ENCODE measurements at regions not wholly inside any gene's neighbourhood (a gene's known extent, or its start where the extent isn't known, plus 50 kb on each side); places are given as distances from the start of the nearest gene placed in this dataset.

- DNase-seq, result no peak
Observed at GRCh38 chr2:16869711-16870110, 204.1 kb upstream of the CYRIA start.

GRCh38 chr2:16862471-16862870 is 196.8 kb upstream of the CYRIA start:
- no peak for DNase-seq

DNA sequence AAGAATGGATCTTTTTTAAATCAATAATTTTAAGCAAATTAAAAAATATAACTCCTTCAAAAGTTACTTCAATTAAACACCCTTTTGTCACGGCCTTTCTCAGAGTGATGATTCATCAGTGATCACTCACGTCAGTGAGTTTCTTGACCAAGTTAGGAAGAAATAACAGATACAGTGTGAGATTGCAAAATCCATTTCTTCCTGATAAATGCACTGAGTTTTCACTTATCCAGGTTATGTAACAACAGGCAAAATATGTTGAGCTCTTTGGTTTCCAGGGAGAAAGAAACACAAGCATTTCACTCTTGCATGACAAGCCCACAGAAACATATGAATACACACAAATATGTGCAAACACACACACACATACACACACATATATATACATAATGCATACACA is 195.9 kb upstream of the CYRIA start:
- DNase-seq, result no peak

GRCh38 chr2:16861111-16861510 is 195.5 kb upstream of the CYRIA start:
- no peak for DNase-seq

GRCh38 chr2:16860627-16861026 is 195.0 kb upstream of the CYRIA start:
- no peak for DNase-seq

- DNase-seq, result no peak
Observed at GRCh38 chr2:16855183-16855582, 189.5 kb upstream of the CYRIA start.

- no peak for DNase-seq
Observed at GRCh38 chr2:16853088-16853487, 187.5 kb upstream of the CYRIA start.

DNA sequence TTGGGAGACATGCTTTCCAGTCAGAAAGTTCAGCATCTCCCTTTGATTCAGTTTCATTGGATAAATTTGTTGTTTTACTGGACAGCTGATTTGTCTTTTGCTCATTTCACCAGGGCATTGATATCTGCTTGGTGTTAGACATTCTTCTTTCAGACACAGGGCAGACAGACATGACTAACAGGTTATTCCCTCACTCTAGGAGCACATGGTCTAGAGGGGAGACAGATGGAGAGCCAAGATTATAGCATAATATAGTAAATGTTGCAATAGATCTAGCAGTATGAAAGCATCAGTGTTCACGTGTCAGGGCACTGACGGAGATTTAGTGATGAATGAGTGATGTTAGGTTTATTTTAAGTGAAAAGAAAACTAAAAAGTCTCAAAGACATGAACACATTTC is 187.0 kb upstream of the CYRIA start:
- DNase-seq, result no peak

DNA sequence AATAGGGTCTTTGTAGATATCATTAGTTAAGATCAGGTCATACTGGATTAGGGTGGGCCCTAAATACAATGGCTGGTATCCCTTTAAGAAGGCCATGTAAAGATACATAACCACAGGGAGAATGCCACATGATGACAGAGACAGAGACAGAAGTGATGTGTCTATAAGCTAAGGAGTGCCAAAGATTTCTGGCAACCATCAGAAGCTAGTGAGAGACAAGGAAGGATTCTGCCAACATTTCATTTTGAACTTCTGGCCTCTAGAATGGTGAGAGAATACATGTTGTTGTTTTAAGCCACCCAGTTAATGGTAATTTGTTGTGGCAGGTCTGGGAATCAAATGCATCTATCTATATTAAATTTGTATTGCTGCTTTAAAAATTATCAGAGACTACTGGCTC is 185.5 kb upstream of the CYRIA start:
- no peak for DNase-seq

DNA sequence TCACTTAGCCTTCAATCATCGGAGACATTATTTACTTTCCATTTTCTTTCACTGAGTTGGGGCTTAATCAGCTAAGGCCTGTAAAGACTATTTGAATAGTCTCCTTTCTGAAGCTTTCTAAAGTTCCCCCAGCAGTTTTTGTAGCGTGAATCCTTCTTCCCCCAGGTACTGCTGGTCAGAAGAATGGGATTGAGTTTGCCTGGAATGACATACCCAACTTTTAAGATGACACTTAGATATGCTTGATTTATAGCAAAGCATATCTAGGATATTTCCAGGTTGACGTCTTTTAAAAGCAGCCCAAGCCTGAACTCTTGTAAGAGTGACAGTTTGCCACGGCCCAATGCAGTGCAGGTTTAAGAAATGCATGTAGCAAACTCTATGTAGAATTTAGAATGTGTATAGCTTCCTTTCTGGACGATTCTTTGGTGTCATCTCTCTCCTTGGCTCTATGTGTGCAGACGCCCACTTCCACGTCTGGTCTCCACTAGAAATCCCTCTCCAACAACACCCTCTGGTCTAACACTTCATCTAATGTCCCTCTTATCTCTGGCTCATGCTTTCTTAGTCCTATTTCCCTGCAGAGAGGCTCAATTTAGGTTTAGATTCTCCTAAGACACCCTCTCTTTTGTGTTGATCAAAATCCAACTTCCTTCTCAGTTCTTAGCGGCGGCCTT is 175.0 kb upstream of the CYRIA start:
- no peak for DNase-seq

DNA sequence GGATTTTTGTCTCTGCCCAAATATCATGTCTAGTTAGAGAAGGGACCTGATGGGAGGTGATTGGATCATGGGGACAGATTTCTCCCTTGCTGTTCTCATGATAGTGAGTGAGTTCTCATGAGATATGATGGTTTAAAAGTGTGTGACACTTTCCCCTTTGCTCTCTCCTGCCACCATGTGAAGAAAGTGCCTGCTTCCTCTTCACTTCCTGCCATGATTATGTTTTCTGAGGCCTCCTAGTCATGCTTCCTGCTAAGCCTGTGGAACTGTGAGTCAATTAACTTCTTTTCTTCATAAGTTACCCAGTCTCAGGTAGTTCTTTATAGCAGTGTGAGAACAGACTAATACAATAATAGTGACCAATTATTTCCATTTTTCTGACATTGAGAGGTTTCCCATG is 167.3 kb upstream of the CYRIA start:
- DNase-seq, result no peak

GRCh38 chr2:16828828-16829160 is 163.2 kb upstream of the CYRIA start:
- no peak for DNase-seq

- DNase-seq, result no peak
Observed at GRCh38 chr2:16828044-16828827, 162.6 kb upstream of the CYRIA start.

DNA sequence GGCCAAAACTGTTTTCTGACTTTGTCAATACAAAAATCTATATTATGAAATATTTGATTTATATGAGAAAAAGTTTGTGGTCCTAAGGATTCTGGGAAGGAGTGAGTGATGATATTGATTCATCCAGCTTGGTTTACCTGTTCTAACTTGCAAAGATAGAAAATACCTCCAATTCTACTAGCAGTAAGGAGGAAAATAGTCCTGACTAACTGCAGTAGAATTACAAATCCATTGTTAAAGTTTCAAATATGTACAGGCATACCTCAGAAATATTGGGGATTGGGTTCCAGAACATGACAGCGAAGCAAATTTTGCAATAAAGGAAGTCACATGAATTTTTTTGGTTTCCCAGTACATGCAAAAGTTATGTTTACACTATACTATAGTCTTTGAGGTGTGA is 158.8 kb upstream of the CYRIA start:
- no peak for DNase-seq

- DNase-seq, result no peak
Observed at GRCh38 chr2:16821692-16822091, 156.1 kb upstream of the CYRIA start.

DNA sequence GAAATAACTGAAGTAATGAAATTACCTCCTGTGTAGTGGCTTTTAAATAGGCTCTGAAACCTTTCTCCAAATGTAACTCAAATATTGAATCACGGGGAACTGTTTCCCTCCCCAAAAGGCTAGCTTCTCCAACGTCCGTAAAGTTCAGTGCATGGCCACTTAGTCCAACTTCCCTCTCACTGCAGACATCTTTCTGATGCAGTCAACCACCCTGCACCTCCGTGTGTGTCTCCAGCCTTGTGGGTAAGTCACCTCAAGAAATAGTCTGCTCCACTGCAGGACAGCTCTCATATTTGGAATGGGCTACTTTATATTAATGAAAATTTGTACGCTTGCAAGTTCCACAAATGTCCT is 152.5 kb upstream of the CYRIA start:
- no peak for DNase-seq

DNA sequence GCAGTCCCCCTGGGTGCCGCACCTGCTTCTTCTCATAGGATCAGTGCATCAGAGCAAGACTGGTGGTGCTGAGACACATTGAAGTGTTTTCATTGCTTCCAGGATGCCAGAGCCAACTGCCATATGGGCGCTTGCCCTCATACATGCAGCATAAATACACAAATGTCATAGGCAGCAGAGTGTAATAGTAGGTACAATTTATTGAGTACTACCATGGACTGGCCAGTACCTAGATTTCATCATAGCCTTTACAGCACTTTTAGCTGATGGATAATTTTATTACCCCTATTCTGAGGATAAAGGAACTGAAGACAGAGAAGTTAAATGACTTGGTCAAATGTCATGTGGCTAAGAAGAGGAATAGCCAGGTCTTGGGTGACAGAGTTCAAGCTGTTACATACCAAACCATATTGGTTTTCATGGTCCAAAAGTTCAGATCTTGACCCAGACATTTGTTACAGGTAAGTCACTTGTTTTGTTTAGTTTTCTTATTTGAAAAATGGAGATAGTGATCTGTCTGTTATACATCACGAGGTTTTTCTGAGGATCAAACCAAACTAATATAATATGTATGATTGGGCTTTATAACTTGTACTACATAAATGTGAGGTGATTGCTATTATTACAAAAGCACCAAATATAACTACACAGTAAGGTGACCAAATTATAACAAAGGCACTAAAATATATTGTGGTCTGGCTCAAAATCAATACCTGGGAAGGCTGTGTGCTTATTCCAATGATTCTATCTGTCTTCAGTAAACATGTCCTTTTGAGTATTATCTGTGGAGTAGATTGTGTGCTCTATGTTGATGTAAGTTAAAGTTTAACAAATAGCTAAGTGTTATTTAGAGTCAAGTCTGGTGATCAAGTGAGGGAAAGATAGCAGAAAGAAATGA is 151.9 kb upstream of the CYRIA start:
- no peak for DNase-seq

DNA sequence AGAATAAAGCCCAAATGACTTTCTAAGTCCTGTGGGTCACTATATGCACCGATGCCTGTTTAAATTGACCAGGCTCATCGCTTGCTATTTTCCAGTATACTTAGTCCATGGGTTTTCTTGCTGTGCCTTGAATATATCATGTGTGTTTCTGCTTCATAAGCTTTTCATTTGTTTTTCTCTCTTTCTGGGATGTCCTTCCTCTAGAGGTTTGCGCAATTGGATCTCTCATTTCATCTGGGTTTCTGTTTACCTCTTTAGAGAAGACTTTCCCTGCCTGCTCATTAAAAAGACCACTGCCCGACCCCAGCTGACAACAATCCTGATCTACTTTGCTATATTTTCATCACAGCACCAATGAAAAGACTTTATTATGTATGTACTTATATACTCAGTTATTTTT is 150.9 kb upstream of the CYRIA start:
- DNase-seq, result no peak

GRCh38 chr2:16816016-16816415 is 150.4 kb upstream of the CYRIA start:
- DNase-seq, result no peak

DNA sequence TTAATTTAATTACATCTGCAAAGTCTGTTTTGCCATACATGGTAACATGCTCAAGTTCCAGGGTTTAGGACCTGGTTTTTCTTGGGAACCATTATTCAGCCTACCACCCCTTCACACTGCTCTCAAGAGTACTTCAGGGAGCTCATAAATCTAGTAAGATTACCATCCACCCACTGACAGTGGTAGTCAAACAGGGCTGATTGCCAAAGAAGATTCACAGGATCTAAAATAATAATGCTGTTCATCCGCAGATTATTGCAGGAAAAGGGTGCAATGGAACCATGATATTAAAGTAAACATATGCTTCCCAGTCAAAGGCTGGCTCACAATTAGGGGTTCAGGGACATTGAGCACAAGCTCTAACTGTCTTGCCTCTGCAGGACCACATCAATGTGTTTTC is 148.0 kb upstream of the CYRIA start:
- DNase-seq, result no peak

- DNase-seq, result no peak
Observed at GRCh38 chr2:16798472-16798871, 132.8 kb upstream of the CYRIA start.

GRCh38 chr2:16791496-16791895 is 125.9 kb upstream of the CYRIA start:
- no peak for DNase-seq

- DNase-seq, result no peak
Observed at GRCh38 chr2:16785149-16785548, 119.5 kb upstream of the CYRIA start.

- DNase-seq, result no peak
Observed at GRCh38 chr2:16784652-16785051, 119.0 kb upstream of the CYRIA start.

Data from stimulated activated CD8-positive, alpha-beta memory T cell treated with anti-CD3 and anti-CD28 coated beads, Interleukin-4, amount 100 ng/mL, for 48 hours (primary cell).